ENCODE measurements at regions not wholly inside any gene's neighbourhood (a gene's known extent, or its start where the extent isn't known, plus 50 kb on each side); places are given as distances from the start of the nearest gene placed in this dataset.

- Mint-ChIP-seq H3K36me3 (ENCODE audit: low read depth) (no peaks in the 10 kb centered on the region), H3K4me3 (no peak overlapping the region), H3K27ac (no peak overlapping the region), H3K27me3 (no peaks in the 10 kb centered on the region), H3K4me1 (ENCODE audit: low read depth) (peaks cover 3% of the 10 kb centered on the region), H3K9me3 (no peaks in the 10 kb centered on the region)
- no peak for DNase-seq
Measured at GRCh38 chr9:89764217-89764616, 159.4 kb downstream of the GADD45G start.

- H3K27ac Mint-ChIP-seq = no peak overlapping the region
- H3K36me3 Mint-ChIP-seq (ENCODE audit: low read depth) = no peaks in the 10 kb centered on the region
- no peaks in the 10 kb centered on the region for H3K27me3 Mint-ChIP-seq
- no peaks in the 10 kb centered on the region for H3K9me3 Mint-ChIP-seq
- peaks cover 3% of the 10 kb centered on the region for H3K4me1 Mint-ChIP-seq (ENCODE audit: low read depth)
- no peak for DNase-seq
- H3K4me3 Mint-ChIP-seq = no peak overlapping the region
Measured at GRCh38 chr9:89765211-89765946, 160.6 kb downstream of the GADD45G start.

GRCh38 chr9:89766991-89767390, 162.2 kb downstream of the GADD45G start:
- Mint-ChIP-seq H3K9me3 (no peaks in the 10 kb centered on the region), H3K27me3 (no peaks in the 10 kb centered on the region), H3K4me3 (no peak overlapping the region), H3K4me1 (ENCODE audit: low read depth) (peaks cover 5% of the 10 kb centered on the region), H3K36me3 (ENCODE audit: low read depth) (no peaks in the 10 kb centered on the region), H3K27ac (no peak overlapping the region)
- no peak for DNase-seq

GRCh38 chr9:89768051-89768450, 163.2 kb downstream of the GADD45G start:
- no peak overlapping the region for H3K4me3 Mint-ChIP-seq
- H3K9me3 Mint-ChIP-seq = no peaks in the 10 kb centered on the region
- H3K27ac Mint-ChIP-seq = no peak overlapping the region
- peaks cover 5% of the 10 kb centered on the region for H3K4me1 Mint-ChIP-seq (ENCODE audit: low read depth)
- no peak for DNase-seq
- no peaks in the 10 kb centered on the region for H3K27me3 Mint-ChIP-seq
- H3K36me3 Mint-ChIP-seq (ENCODE audit: low read depth) = no peaks in the 10 kb centered on the region

GRCh38 chr9:89768650-89769071, 163.8 kb downstream of the GADD45G start:
- H3K4me3 Mint-ChIP-seq = no peak overlapping the region
- no peaks in the 10 kb centered on the region for H3K27me3 Mint-ChIP-seq
- peaks cover 5% of the 10 kb centered on the region for H3K4me1 Mint-ChIP-seq (ENCODE audit: low read depth)
- no peaks in the 10 kb centered on the region for H3K36me3 Mint-ChIP-seq (ENCODE audit: low read depth)
- no peaks in the 10 kb centered on the region for H3K9me3 Mint-ChIP-seq
- peak; percentile 22 for DNase-seq
- H3K27ac Mint-ChIP-seq = no peak overlapping the region

GRCh38 chr9:89770531-89771174, 165.8 kb downstream of the GADD45G start:
- Mint-ChIP-seq H3K27ac (no peak overlapping the region), H3K27me3 (no peaks in the 10 kb centered on the region), H3K4me3 (no peak overlapping the region), H3K36me3 (ENCODE audit: low read depth) (no peaks in the 10 kb centered on the region), H3K9me3 (no peaks in the 10 kb centered on the region), H3K4me1 (ENCODE audit: low read depth) (peaks cover 5% of the 10 kb centered on the region)
- DNase-seq = peak; percentile 25

- Mint-ChIP-seq H3K36me3 (ENCODE audit: low read depth) (no peaks in the 10 kb centered on the region), H3K9me3 (no peaks in the 10 kb centered on the region), H3K4me3 (no peak overlapping the region), H3K4me1 (ENCODE audit: low read depth) (peaks cover 5% of the 10 kb centered on the region), H3K27ac (no peak overlapping the region), H3K27me3 (no peaks in the 10 kb centered on the region)
- DNase-seq = peak; percentile 7
Measured at GRCh38 chr9:89771205-89771604, 166.4 kb downstream of the GADD45G start.

GRCh38 chr9:89773170-89773569, 168.4 kb downstream of the GADD45G start:
- no peaks in the 10 kb centered on the region for H3K36me3 Mint-ChIP-seq (ENCODE audit: low read depth)
- H3K27me3 Mint-ChIP-seq = no peaks in the 10 kb centered on the region
- H3K9me3 Mint-ChIP-seq = no peaks in the 10 kb centered on the region
- DNase-seq = no peak
- no peak overlapping the region for H3K27ac Mint-ChIP-seq
- H3K4me3 Mint-ChIP-seq = no peak overlapping the region
- H3K4me1 Mint-ChIP-seq (ENCODE audit: low read depth) = peaks cover 5% of the 10 kb centered on the region

GRCh38 chr9:89774858-89775370, 170.1 kb downstream of the GADD45G start:
- Mint-ChIP-seq H3K36me3 (ENCODE audit: low read depth) (no peaks in the 10 kb centered on the region), H3K9me3 (no peaks in the 10 kb centered on the region), H3K27me3 (no peaks in the 10 kb centered on the region), H3K4me3 (no peak overlapping the region), H3K27ac (no peak overlapping the region), H3K4me1 (ENCODE audit: low read depth) (peaks cover 2% of the 10 kb centered on the region)
- peak; percentile 2 for DNase-seq

GRCh38 chr9:89775641-89776040, 170.8 kb downstream of the GADD45G start:
- Mint-ChIP-seq H3K4me1 (ENCODE audit: low read depth) (no peaks in the 10 kb centered on the region), H3K9me3 (no peaks in the 10 kb centered on the region), H3K27ac (no peak overlapping the region), H3K36me3 (ENCODE audit: low read depth) (no peaks in the 10 kb centered on the region), H3K27me3 (no peaks in the 10 kb centered on the region), H3K4me3 (no peak overlapping the region)
- DNase-seq = peak; percentile 7

GRCh38 chr9:89776795-89777525, 172.1 kb downstream of the GADD45G start:
- no peak overlapping the region for H3K4me3 Mint-ChIP-seq
- no peaks in the 10 kb centered on the region for H3K27me3 Mint-ChIP-seq
- peaks cover 5% of the 10 kb centered on the region for H3K4me1 Mint-ChIP-seq (ENCODE audit: low read depth)
- H3K36me3 Mint-ChIP-seq (ENCODE audit: low read depth) = no peaks in the 10 kb centered on the region
- H3K27ac Mint-ChIP-seq = no peak overlapping the region
- DNase-seq = no peak
- no peaks in the 10 kb centered on the region for H3K9me3 Mint-ChIP-seq

GRCh38 chr9:89777544-89777943, 172.7 kb downstream of the GADD45G start:
- H3K27ac Mint-ChIP-seq = no peak overlapping the region
- no peaks in the 10 kb centered on the region for H3K9me3 Mint-ChIP-seq
- peak; percentile 19 for DNase-seq
- no peak overlapping the region for H3K4me3 Mint-ChIP-seq
- peaks cover 9% of the 10 kb centered on the region for H3K4me1 Mint-ChIP-seq (ENCODE audit: low read depth)
- H3K27me3 Mint-ChIP-seq = no peaks in the 10 kb centered on the region
- no peaks in the 10 kb centered on the region for H3K36me3 Mint-ChIP-seq (ENCODE audit: low read depth)

GRCh38 chr9:89778100-89779090, 173.6 kb downstream of the GADD45G start:
- DNase-seq = peak; percentile 7
- Mint-ChIP-seq H3K9me3 (no peaks in the 10 kb centered on the region), H3K27ac (no peak overlapping the region), H3K4me1 (ENCODE audit: low read depth) (peaks cover 9% of the 10 kb centered on the region), H3K4me3 (no peak overlapping the region), H3K36me3 (ENCODE audit: low read depth) (no peaks in the 10 kb centered on the region), H3K27me3 (no peaks in the 10 kb centered on the region)

All from activated T-cell treated with anti-CD3 and anti-CD28 coated beads, Interleukin-2, amount 50 U/mL, for 24 hours (primary cell).